DMS53 (cell line): ENCODE measurements at regions not wholly inside any gene's neighbourhood (a gene's known extent, or its start where the extent isn't known, plus 50 kb on each side); places are given as distances from the start of the nearest gene placed in this dataset.
A peak's percentile ranks its signal among the peaks of the same experiment; 100 is the strongest.

Experiments used
- DNase-seq: peaks from one replicate; lab custom pipeline; 2025; lab: John Stamatoyannopoulos, UW

- DNase-seq, result no peak
Measured at GRCh38 chr20:50301165-50301564, 110.5 kb downstream of the CEBPB start.

DNA sequence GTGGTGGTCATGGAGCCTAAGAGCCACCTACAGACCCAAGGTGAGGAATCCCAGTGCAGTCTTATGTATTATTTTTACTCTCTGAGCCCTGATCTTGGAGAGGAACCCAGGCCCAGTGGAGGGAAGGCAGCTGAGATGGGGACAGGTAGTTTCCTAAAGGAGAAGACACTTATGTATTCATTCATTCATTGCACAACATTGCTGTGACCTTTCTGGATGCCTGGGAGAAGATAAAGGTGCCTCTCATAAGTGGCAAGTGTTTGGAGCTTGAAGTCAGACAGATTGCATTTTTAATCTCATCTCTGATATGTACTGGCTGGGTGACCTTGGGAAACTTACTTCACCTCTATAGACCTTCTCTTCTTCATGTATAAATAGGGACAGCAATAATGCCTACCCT lies 111.1 kb downstream of the CEBPB start:
- DNase-seq, result no peak

- DNase-seq, result no peak
Measured at GRCh38 chr20:50302341-50303057, 111.9 kb downstream of the CEBPB start.

DNA sequence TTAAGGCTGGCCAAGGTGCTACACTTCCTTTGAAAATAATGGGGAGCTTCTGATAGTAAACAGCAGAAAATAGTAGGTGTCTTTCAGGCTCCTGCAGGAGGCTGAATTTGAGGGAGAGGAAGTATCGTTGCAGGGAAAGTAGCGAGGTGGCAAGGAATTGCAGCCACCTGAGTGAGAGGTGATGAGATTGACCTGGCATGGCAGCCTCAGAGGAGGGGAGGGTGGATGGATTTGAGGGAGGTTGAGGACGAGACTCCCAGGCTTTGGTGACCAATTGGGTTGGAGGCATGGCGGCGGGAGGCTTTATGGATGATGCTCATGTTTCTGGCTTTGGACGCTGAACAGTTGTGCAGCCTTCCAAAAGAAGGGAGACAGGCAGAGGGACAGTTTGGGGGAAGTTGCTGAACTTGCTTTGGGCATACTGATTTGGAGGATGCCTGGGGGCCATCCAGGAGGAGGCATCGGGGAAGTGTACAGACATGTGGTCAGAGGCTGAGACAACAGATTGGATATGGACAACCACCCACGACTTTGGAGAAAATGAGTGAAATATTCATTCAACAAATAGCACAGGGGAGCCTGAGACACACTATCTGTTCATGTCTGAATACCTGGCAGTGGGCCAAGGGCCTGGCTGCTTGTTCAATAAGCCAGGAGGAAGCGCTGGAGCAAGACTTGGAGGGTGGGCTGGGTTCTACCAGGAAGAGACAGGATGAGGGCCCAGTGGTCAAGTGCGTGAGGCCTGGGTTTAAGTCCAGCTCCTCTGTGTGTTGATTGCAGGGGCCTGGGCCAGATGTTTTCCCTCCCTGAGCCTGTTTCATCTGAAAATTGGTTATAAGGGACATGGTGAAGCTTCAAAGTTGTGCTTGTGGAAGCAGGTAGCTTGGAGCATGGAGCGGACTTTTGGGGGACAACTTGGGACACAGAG lies 113.2 kb downstream of the CEBPB start:
- peak; percentile 55 for DNase-seq

GRCh38 chr20:50304501-50304856 lies 113.8 kb downstream of the CEBPB start:
- DNase-seq, result no peak

- DNase-seq, result no peak
Measured at GRCh38 chr20:50304923-50305635, 114.4 kb downstream of the CEBPB start.

- DNase-seq, result peak; percentile 76
Measured at GRCh38 chr20:50305636-50306477, 115.2 kb downstream of the CEBPB start.

- no peak for DNase-seq
Measured at GRCh38 chr20:50306478-50307423, 116.1 kb downstream of the CEBPB start.

DNA sequence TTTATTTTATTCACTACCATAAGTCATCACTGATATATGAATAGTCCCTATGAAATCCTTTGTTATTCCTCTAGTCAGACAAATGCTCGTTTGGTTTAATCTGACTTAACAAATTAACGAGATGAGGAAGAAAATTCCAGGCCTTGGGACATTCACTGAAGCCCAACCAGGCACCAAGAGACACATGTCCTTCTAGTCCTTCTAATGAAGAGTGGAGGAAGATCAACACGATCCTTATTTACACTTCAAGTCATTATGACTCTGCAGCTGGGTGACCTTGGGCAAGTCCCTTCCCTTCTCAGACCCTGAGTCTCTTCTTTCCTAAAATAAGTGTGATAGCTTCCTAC lies 117.5 kb downstream of the CEBPB start:
- DNase-seq, result peak; percentile 53

- peak; percentile 65 for DNase-seq
Measured at GRCh38 chr20:50308513-50309279, 118.1 kb downstream of the CEBPB start.

DNA sequence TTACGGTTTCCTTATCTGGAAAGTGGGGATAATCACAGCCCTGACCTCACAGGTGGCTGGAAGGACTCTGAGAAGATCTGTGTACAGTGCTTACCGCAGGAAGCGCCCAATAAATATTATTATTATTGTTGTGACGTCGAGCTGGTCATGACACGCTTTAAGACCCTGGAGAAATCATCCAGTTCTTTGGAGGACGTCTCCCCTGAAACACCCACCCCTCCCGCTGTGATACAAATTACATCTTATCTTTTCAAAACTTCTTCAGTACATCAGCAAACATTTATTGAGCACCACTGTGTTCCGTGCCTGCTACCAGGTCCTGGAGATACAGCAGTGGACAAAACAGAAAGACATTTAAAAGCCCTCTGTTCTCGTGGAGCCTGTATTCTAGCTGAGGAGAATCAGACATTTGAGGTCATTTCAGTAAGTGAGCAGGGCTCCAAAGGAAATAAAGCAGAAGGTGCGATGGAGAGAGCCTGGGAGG lies 118.7 kb downstream of the CEBPB start:
- DNase-seq, result no peak

DNA sequence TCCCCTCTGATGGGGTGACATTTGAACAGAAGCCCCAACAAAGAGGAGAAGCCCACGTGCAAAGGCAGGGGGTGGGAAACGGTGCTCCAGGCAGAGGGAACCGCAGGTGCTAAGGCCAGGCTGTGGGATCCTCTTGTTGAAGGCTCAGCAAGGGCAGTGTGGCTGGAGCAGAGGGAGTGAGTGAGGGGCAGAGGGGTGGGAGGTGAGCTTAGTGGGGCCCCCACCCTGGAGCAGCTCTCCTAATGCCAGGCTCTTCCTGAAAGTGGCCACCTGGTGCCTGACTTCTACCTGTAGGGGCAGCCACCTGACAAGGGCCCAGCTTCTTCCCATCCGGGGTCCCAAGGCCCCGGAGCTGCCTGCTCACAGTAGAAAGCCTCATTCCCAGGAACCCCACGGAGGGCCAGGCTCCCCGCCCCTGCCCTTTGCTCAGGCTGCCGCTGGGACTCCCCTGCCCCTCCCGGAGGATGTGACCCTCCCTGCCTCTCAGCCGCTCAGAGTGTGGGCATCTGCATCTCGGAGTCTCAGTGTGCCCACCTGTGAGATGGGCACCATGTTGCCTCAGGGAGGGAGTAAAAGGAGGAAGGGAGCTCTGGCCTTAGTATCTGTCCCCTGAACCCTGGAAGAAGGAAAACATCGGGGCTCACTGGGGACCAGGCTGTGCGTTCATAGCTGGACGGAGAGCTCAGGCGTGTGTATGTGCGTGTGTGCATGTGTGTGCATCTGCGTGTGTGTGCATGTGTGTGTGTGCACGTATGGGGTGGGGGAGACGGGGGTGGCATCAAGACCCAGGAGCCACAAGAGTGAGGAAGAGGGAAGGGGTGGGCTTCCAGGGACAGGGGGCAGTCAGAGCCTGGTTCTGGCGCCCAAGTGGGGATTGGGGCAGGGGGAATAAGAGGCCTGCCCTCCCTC lies 119.4 kb downstream of the CEBPB start:
- no peak for DNase-seq

GRCh38 chr20:50310673-50311051 lies 120.0 kb downstream of the CEBPB start:
- no peak for DNase-seq

- DNase-seq, result no peak
Measured at GRCh38 chr20:50311308-50312001, 120.8 kb downstream of the CEBPB start.

- DNase-seq, result no peak
Measured at GRCh38 chr20:50312002-50312681, 121.5 kb downstream of the CEBPB start.

DNA sequence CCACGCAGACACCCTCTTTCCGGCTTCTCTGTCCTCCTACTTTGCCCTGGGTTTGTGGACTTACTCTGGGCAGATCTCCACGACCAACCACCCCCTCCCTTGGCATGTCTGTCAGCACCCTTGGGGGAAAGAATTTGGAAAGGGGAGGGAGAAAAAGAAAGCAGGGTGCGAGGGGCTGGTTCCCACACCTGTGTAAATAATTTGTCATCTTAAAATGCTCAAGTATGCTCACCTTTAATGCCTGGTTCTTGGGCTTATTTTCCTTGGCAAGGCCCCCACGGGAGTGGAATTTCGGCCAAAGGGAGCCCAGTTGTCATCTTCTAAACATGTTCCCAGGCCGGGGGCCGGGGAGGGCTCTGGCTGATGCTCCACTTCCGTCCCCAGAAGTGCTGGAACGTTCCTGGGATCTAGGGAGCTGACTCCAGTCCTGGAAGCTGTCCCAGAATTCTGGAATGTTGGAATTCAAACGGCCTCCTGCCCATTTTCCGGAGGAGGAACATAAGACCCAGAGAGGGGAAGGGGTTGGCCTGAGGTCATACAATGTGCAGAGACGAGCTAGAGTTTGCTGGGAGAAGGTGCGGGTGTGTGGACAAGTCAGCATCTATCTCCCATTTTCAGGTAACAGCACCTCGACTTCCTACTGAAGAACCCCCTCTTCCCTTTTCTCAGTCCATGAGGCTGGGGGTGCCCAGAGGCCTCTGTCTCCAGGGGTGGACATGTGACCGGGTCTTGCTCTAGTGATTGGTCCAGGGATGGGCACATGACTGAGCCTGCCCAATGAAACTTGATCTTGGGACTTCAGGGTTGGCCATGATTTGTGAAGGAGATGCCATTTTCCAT lies 122.3 kb downstream of the CEBPB start:
- DNase-seq, result no peak

DNA sequence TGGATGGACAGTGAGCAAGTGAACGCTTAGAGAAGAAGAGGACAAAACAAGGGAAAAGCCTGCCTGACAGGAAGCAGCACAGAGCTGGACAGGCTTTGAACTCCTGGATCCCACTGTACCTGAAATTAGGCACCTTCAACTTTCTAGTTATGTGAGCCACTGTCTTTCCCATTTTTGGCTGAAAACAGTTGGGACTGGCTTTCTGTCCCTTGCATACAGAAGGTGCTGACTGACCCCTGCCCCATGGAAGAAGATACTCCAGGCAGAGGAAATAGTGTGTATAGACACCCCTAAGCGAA lies 122.8 kb downstream of the CEBPB start:
- no peak for DNase-seq
